Hippocampal formation (tissue), 2 donors: ENCODE measurements at regions not wholly inside any gene's neighbourhood (a gene's known extent, or its start where the extent isn't known, plus 50 kb on each side); places are given as distances from the start of the nearest gene placed in this dataset.

Source experiments
- DNase-seq, 2 donors: peaks; one replicate each; lab custom pipeline; 2025; lab: John Stamatoyannopoulos, UW

- DNase-seq: no peak
Observed at GRCh38 chr1:199700551-199700950, 327.0 kb upstream of the NR5A2 start.

GRCh38 chr1:199701726-199702125 is 325.8 kb upstream of the NR5A2 start:
- no peak for DNase-seq

GRCh38 chr1:199704231-199704630 is 323.3 kb upstream of the NR5A2 start:
- DNase-seq: no peak

DNA sequence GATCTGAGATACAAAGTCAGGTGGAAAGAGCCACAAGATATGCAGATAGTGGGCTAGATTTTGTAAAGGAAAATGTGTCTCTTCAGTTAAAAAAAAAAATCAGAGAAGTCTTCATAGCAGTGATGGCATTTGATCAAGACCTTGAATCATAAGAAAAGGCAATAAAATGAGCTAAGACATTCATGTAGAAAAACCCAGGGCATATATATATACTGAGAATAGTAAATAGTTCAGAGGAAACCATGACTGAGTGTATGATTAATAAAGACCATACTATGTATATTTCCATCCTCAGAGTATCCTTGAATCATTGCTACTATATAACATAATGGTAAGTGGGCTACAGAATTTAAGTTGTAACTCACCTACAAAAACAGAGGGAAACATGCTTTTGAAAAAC is 321.7 kb upstream of the NR5A2 start:
- no peak for DNase-seq

- DNase-seq: no peak
Observed at GRCh38 chr1:199706826-199707606, 320.5 kb upstream of the NR5A2 start.

- DNase-seq: no peak
Observed at GRCh38 chr1:199710974-199711373, 316.5 kb upstream of the NR5A2 start.

- no peak for DNase-seq
Observed at GRCh38 chr1:199716729-199717128, 310.8 kb upstream of the NR5A2 start.

- no peak for DNase-seq
Observed at GRCh38 chr1:199719156-199719842, 308.2 kb upstream of the NR5A2 start.

DNA sequence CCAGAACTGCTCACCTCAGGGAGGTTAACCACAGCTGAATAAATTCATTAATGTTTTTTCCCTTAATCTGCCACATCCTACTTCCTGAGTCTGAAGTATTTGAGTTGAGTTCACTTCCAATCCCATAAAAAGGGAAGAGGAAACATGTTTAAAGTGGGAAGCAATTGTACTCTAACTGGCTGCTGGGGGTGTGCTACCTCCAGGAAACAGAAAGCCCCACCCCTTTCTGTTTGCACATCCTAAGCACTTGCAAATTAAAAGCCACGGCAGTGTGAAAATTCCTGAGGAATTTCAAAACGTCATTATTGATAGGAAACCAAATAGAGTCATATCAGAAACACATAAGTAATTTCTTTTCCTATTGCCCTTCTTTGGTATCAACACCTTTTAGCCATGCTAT is 307.0 kb upstream of the NR5A2 start:
- DNase-seq: no peak

- DNase-seq: no peak
Observed at GRCh38 chr1:199721001-199721400, 306.5 kb upstream of the NR5A2 start.

DNA sequence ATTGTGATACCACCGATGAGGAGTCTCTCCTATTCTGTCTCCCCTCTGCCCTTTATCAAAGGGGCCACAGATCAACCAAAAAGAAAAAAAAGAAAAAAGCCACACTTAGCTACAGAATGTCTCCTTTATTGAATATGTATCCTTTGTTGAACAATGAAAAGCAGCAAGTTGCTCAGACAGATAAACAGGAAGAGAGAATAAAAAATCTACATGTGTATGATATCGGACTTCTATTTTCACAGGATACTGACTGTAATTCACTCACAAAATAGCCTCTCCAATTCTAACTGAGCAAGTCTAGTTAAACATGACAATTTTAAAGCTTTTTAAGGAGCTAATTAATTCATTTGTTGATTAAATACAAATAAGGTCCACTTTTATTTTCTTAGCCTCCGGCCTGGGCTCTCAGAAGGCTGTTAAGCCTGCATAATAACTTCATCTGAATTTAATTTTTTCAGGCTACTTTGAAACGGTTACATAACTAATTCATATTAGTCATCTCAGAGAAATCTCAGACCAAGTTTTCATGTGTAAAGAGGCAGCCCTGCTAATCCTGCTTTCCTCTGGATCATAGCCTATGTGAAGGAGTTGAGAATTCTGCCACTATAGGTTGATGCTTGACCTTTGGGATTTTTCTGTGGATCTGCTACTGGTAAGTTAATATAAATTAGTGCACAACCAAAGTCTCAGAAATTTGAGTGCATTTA is 304.1 kb upstream of the NR5A2 start:
- DNase-seq: no peak

GRCh38 chr1:199724049-199724448 is 303.5 kb upstream of the NR5A2 start:
- no peak for DNase-seq

GRCh38 chr1:199725002-199725565 is 302.4 kb upstream of the NR5A2 start:
- DNase-seq: no peak

DNA sequence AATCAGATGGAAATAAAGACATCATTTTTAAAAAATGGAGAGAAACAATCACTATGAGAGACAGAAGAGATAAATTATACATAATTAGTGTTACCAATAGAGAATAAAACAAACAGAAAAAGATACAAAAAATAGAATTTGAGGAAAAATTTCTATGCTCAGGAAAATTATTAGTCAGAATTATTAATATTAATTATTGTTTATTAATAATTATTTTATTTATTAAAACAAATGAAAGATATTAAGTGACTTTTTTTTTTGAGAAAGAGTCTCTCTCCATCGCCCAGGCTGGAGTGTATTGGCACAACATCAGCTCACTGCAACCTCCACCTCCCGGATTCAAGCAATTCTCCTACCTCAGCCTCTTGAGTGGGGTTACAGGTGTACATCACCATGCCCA is 299.8 kb upstream of the NR5A2 start:
- no peak for DNase-seq

- DNase-seq: no peak
Observed at GRCh38 chr1:199728345-199728744, 299.2 kb upstream of the NR5A2 start.

GRCh38 chr1:199733125-199733524 is 294.4 kb upstream of the NR5A2 start:
- DNase-seq: no peak

- DNase-seq: no peak
Observed at GRCh38 chr1:199734186-199734585, 293.3 kb upstream of the NR5A2 start.

GRCh38 chr1:199735660-199736059 is 291.9 kb upstream of the NR5A2 start:
- no peak for DNase-seq

GRCh38 chr1:199736646-199737045 is 290.9 kb upstream of the NR5A2 start:
- DNase-seq: no peak

DNA sequence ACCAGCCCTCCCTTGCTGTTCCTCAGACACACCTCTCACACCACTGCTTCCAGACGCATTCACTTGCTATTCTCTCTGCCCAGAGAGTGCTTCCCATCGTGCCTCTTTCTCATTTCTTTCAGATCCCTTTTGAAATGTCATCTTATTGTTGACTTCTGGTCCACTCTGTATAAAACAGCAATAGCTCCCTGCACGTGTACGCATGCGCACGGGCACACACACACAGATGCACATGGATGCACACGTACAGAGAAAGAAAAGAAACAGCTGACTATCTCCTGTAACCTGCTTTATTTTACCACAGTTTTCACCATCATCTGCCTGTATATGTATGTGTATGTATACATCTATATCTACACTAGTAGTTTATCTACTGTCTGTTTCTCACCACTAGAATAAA is 285.9 kb upstream of the NR5A2 start:
- no peak for DNase-seq

DNA sequence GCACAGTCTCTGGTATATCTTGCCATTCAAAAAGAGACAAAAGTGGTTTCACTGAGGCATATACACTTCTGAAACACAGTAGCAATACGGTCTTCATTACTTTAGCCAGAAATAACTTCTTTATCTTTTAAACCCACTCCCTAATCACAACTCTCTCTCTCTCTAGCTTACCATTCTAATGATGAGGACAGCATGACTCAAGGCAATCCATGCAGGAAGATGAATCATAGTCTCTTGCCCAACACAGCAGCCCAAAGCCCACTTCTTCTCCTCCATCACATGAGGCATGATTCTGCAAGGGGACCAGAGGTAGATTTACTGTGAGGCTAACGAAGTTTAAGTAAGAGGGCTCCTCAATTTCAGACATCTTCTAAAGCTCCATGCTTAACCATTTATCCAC is 285.0 kb upstream of the NR5A2 start:
- no peak for DNase-seq

GRCh38 chr1:199743227-199743626 is 284.3 kb upstream of the NR5A2 start:
- DNase-seq: no peak
